PC-3 (cell line): ENCODE measurements at regions not wholly inside any gene's neighbourhood (a gene's known extent, or its start where the extent isn't known, plus 50 kb on each side); places are given as distances from the start of the nearest gene placed in this dataset.

Experiments used
- EZH2 ChIP-seq: fragments of 300-600 bp; sonication (generic); IDR thresholded peaks from one replicate; pipeline ENCODE4 v1.6.1; 2017; ENCODE audit warnings: antibody characterized with exemption, mild to moderate bottlenecking, low read length; ENCODE audit not compliant: unreplicated experiment
- EZH2phosphoT487 ChIP-seq: fragments of 300-600 bp; sonication (generic); IDR thresholded peaks from 2 replicates; pipeline ENCODE4 v1.6.1; 2018; ENCODE audit warnings: mild to moderate bottlenecking, antibody characterized with exemption, low read length, borderline replicate concordance
- TF ChIP-seq, protein P1 (sequence below): fragments of 300-600 bp; sonication (generic); conservative IDR thresholded peaks from 2 replicates; pipeline ENCODE4 v1.5.1; 2017; ENCODE audit warnings: antibody characterized with exemption, low read depth, mild to moderate bottlenecking, low read length

DNA sequence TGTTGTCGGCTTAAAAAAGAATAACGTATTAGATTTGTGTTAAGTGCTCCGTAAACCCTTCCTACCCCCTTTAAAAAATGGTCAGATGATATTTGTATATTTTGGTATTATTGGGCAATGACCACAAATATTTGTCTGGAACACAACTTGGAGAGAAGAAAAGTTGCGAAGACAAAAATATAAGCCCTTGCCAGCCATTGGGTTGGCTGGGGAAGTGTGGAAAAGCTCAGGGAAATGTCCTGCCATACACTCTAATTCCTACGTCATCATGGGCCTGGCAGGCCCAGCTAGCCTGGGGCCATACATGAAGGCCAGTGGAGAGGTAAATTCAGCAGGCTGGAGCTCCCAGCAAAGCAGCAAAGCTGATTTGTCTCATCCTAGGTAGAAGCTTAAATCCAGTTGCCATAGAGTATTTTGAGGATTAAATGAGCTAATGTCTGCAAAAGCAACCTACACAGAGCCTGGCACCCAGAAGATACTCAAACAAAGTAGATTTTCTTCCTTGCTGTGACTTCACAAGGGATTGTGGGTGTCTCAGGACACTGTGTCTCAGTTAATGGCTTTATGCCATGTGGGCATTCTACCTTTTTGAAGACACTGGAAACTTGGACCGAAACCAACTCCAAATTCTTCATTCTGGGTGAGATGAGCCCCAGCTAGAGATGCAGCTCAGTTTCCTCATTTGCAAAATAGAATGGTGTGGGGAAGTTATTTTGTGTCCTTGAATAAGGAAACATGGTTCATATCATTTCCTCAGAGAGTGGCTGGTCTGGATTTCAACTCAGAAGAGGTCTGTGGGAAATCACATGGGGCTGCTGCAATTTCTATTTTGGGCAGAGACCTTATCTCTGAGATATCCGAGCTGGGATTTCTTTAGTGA is 87.9 kb upstream of the MAP4K3 start:
- no peak for TF ChIP-seq EZH2phosphoT487
- TF ChIP-seq, protein P1, sequence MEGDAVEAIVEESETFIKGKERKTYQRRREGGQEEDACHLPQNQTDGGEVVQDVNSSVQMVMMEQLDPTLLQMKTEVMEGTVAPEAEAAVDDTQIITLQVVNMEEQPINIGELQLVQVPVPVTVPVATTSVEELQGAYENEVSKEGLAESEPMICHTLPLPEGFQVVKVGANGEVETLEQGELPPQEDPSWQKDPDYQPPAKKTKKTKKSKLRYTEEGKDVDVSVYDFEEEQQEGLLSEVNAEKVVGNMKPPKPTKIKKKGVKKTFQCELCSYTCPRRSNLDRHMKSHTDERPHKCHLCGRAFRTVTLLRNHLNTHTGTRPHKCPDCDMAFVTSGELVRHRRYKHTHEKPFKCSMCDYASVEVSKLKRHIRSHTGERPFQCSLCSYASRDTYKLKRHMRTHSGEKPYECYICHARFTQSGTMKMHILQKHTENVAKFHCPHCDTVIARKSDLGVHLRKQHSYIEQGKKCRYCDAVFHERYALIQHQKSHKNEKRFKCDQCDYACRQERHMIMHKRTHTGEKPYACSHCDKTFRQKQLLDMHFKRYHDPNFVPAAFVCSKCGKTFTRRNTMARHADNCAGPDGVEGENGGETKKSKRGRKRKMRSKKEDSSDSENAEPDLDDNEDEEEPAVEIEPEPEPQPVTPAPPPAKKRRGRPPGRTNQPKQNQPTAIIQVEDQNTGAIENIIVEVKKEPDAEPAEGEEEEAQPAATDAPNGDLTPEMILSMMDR: no peak
- TF ChIP-seq EZH2: no peak
